HuH-7 (cell line): ENCODE measurements at regions not wholly inside any gene's neighbourhood (a gene's known extent, or its start where the extent isn't known, plus 50 kb on each side); places are given as distances from the start of the nearest gene placed in this dataset.

Source experiments
- DNase-seq: peaks from one replicate; pipeline ENCODE4 v3.0.0; 2011; ENCODE audit warnings: low spot score

- DNase-seq = no peak
Observed at GRCh38 chr4:8756816-8757215, 114.8 kb downstream of the HMX1 start.

DNA sequence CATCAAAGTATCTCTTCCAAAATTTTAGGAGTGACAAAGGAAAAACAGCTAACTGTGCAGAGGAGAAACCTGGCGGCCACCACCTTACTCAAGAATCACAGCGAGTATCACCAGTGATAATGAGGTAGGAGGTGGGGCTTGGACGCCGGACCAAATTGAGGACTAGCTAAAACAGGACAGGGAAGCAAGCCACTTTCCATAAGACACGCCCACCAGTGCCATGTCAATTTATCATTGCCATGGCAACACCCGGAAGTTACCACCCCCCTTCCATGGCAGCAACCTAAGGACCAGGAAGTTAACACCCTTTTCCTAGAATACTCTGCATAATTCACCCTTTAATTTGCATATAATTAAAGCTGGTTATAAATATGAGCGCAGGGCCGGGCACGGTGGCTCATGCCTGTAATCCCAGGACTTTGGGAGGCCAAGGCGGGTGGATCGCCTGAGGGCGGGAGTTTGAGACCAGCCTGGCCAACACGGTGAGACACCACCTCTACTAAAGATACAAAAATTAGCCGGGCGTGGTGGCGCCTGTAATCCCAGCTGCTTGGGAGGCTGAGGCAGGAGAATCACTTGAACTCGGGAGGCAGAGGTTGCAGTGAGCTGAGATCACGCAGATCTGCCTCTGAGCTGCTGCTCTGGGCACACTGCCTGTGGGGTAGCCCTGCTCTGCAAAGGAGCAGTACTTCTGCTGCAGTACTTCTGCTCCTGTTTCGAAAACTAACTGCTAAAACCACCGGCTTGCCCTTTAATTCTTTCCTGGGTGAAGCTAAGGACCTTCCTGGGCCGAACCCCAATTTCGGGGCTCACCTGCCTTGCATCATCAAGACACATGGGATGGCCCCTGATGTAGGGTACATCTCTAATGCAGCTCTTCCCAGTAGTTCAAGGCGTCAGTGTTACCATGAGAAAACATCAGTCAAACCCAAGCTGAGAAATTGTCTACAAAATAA lies 116.7 kb downstream of the HMX1 start:
- DNase-seq = no peak

DNA sequence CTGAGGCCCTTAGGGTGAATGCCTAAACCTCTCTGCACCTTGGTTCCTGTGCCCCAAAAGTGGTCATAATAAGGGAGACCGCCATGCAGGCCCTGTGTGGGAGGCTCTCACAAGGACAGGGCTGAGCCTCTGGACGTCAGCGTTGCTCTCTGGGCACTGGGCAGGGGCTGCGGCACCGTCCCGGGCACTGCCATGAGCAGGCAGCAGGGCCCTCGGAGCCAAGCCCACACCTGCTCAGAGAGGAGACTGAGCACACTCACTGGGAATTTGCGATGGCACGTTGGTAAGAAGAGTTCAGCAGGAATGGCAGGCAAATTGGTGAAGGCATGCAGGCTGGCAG lies 123.4 kb downstream of the HMX1 start:
- DNase-seq = no peak

- no peak for DNase-seq
Observed at GRCh38 chr4:8747467-8748235, 124.0 kb downstream of the HMX1 start.

- DNase-seq = no peak
Observed at GRCh38 chr4:8746523-8747466, 124.8 kb downstream of the HMX1 start.

GRCh38 chr4:8745826-8746225 lies 125.8 kb downstream of the HMX1 start:
- no peak for DNase-seq

DNA sequence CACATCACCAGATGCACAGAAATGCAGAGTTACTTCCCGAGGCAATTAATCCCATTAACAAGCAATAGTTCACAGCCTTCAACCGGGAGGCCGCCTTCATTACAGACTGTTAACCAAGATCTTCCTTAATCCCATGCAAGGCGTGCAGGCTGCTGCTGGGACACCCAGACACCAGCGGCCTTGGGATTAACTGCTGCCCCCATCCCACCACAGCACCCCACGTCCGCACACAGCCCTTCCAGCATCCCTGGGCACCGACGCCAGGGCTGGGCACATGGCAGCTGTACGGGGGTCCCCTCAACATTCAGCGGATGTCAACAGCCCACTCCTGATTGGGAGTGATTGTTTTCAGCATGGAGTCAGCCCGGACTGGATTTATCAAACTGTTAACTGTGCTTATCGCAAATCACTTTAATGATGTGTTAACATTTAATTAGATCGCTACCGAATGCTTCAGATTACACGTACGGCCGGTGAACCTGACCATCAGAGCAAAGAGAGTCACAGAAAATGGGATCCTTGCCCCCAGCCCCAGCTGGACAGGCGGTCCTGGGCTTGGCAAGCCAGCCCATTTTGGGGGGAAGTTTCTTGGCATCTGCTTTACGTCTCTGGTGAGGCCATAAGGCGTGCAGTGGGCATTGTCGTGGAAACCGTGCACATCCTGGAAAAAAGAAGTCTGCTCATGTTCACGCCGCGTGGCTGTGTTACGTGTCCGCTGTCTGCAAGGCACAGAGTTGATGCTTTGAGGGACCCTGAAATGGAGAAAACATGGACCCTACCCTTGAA lies 126.4 kb downstream of the HMX1 start:
- DNase-seq = no peak

DNA sequence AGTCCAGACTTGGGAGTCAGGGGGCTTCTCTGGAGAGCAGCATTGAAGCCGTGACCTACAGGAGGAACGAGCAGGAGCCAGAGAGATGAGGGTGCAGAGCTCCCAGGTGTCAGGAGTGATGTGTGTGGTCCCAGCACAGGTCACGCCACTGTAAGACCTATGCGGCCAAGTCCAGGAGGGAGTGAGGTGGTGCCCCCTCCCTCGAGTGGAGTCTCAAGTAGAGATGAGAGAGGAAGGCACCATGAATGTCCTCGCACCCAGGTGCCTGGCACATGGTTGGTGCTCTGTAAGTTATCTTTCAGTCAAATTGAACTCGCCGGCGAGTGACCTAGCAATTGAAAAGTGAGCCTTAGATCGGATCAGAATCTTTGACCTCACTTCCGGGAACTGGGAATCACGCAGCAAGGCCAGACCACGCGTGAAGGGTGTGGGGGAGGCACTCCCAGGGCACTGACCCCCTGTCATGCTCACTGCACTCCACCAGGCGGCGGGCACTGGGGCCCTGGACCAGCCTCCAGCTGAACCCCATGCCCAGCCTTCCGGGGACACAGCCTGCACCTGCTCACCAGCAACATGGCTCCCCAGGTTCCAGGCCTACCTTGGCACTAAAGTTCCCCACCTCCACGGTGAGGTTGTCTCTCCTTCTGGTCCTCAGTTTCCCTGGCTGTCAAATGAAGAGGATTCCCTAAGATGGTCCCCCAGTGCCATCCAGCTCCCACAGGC lies 127.4 kb downstream of the HMX1 start:
- no peak for DNase-seq

- DNase-seq = no peak
Observed at GRCh38 chr4:8742546-8742945, 129.1 kb downstream of the HMX1 start.

DNA sequence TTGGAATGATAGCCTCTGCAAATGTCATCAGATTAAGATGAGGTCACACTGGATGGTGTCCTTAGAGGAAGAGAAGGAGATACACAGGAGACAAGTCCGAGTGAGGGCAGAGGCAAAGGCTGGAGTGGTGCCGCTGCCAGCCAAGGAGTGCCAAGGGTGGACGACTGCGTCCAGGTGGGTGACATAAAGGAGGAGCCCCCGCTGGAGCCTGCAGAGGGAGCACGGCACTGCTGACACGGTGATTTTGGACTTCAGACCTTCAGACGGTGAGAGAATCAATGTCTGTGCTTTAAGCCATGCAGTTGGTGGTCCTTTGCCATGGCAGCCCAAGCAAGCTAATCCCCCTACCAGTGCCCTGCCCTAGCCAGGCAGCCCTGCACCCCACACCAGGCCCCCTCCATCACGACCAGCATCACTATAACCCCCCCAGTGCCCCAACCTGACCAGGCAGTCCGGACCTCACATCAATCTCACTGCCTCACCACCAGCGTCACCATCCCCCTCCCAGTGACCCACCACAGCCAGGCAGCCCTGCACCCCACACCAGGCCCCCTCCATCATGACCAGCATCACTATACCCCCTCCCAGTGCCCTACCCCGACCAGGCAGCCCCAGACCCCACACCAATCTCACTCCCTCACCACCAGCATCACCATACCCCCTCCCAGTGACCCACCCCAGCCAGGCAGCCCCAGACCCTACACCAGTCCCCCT lies 130.0 kb downstream of the HMX1 start:
- DNase-seq = no peak

- DNase-seq = no peak
Observed at GRCh38 chr4:8740666-8741395, 130.8 kb downstream of the HMX1 start.

GRCh38 chr4:8739820-8740665 lies 131.6 kb downstream of the HMX1 start:
- no peak for DNase-seq

DNA sequence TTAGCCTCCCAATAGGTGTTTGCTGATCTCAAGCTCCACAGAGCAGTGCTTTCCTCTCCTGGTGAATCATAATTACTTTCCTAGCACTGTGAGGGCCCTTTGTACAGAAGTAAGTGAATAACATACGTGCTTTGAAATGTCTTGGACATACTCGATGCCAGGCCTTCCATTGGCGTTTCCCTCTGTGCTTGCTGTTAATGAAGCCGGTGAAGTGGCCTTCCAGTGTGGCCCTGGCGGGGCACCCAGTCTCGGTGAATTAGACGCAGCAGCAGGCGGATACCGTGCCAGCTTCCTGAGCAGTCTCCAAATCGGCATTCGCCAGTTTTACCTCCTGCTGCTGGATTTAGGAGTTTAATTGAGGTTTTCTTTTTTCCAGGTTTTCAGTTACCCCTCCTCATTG lies 132.3 kb downstream of the HMX1 start:
- DNase-seq = no peak

GRCh38 chr4:8738471-8738931 lies 133.1 kb downstream of the HMX1 start:
- no peak for DNase-seq

GRCh38 chr4:8737601-8738279 lies 133.9 kb downstream of the HMX1 start:
- DNase-seq = no peak

GRCh38 chr4:8737075-8737474 lies 134.6 kb downstream of the HMX1 start:
- DNase-seq = no peak

DNA sequence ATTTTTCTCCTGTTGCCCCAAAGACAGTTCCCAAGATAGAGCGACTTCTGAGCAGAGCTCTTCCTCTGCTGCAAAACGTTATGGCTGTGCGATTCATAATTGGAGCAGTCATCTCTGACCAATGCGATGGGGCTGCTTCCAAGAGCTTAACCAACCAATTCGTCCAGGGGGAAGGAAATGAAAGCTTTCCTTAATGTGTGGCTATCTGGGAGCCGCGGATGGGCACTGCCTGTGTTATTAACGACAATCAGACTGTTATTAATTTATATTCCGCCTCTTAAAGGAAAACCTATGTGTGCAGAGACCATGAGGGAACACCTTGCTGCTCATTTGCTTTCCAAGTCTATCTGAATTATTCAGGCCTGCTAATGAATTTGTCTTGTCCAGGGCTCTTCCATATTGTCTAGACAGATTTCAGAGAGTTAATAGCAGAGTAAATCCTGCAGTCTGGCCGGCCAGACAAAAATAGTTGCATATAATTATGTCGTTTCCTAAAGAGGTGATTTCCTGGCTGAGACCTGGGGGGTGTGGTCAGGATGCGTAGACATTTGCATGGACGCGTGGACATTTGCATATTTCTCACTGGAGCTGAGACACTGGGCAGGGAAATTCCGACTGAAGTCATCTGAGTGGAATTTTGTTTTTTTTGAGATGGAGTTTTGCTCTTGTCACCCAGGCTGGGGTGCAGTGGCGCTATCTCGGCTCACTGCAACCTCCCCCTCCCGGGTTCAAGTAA lies 135.4 kb downstream of the HMX1 start:
- DNase-seq = no peak
